ENCODE measurements at regions not wholly inside any gene's neighbourhood (a gene's known extent, or its start where the extent isn't known, plus 50 kb on each side); places are given as distances from the start of the nearest gene placed in this dataset.
"Not testable (repeated sequence)": the region's sequence is repeated elsewhere in the genome, so short reads cannot be mapped to it uniquely, and the experiment has no call there.

GRCh38 chr10:42982891-42983506 lies 93.9 kb upstream of the RET start:
- DNase-seq (ENCODE audit: low spot score): peak; percentile 70
- intact Hi-C loops (cut with DNase I): no loop called here

- DNase-seq (ENCODE audit: low spot score): no peak
- intact Hi-C loops (cut with DNase I): no loop called here
These were observed 93.3 kb upstream of the RET start for GRCh38 chr10:42983591-42983990.

GRCh38 chr10:42984035-42984610 lies 92.7 kb upstream of the RET start:
- intact Hi-C loops (cut with DNase I): no loop called here
- DNase-seq (ENCODE audit: low spot score): no peak

- intact Hi-C loops (cut with DNase I): no loop called here
These were observed 92.0 kb upstream of the RET start for GRCh38 chr10:42984761-42985325.

GRCh38 chr10:42985436-42986316 lies 91.2 kb upstream of the RET start:
- intact Hi-C loops (cut with DNase I): no loop called here
- DNase-seq (ENCODE audit: low spot score): peak; percentile 67

More at GRCh38 chr10:42984761-42985325, 92.0 kb upstream of the RET start:
- peak; percentile 74 for DNase-seq (ENCODE audit: low spot score)

GRCh38 chr10:42986633-42987032 lies 90.2 kb upstream of the RET start:
- DNase-seq (ENCODE audit: low spot score): no peak
- intact Hi-C loops (cut with DNase I): no loop called here

- intact Hi-C loops (cut with DNase I): no loop called here
- no peak for DNase-seq (ENCODE audit: low spot score)
These were observed 89.7 kb upstream of the RET start for GRCh38 chr10:42987121-42987541.

GRCh38 chr10:42987575-42987974 lies 89.3 kb upstream of the RET start:
- intact Hi-C loops (cut with DNase I): no loop called here
- DNase-seq (ENCODE audit: low spot score): no peak

GRCh38 chr10:42988069-42988468 lies 88.8 kb upstream of the RET start:
- intact Hi-C loops (cut with DNase I): no loop called here
- DNase-seq (ENCODE audit: low spot score): no peak

GRCh38 chr10:42988517-42989395 lies 88.1 kb upstream of the RET start:
- peak; percentile 63 for DNase-seq (ENCODE audit: low spot score)
- intact Hi-C loops (cut with DNase I): no loop called here

- no peak for DNase-seq (ENCODE audit: low spot score)
- intact Hi-C loops (cut with DNase I): no loop called here
These were observed 87.4 kb upstream of the RET start for GRCh38 chr10:42989481-42989921.

- no peak for DNase-seq (ENCODE audit: low spot score)
- intact Hi-C loops (cut with DNase I): no loop called here
These were observed 86.7 kb upstream of the RET start for GRCh38 chr10:42990016-42990720.

- intact Hi-C loops (cut with DNase I): no loop called here
- no peak for DNase-seq (ENCODE audit: low spot score)
These were observed 86.0 kb upstream of the RET start for GRCh38 chr10:42990721-42991441.

GRCh38 chr10:42991442-42992098 lies 85.3 kb upstream of the RET start:
- no peak for DNase-seq (ENCODE audit: low spot score)
- intact Hi-C loops (cut with DNase I): no loop called here

- no peak for DNase-seq (ENCODE audit: low spot score)
- intact Hi-C loops (cut with DNase I): no loop called here
These were observed 84.5 kb upstream of the RET start for GRCh38 chr10:42992156-42992956.

GRCh38 chr10:42992957-42993390 lies 83.9 kb upstream of the RET start:
- DNase-seq (ENCODE audit: low spot score): no peak
- intact Hi-C loops (cut with DNase I): no loop called here

GRCh38 chr10:42994909-42995308 lies 82.0 kb upstream of the RET start:
- DNase-seq (ENCODE audit: low spot score); intact Hi-C loops (cut with DNase I): not testable (repeated sequence)

Data from cardiac septum (tissue), 1 donor.